ENCODE measurements at regions not wholly inside any gene's neighbourhood (a gene's known extent, or its start where the extent isn't known, plus 50 kb on each side); places are given as distances from the start of the nearest gene placed in this dataset.

DNA sequence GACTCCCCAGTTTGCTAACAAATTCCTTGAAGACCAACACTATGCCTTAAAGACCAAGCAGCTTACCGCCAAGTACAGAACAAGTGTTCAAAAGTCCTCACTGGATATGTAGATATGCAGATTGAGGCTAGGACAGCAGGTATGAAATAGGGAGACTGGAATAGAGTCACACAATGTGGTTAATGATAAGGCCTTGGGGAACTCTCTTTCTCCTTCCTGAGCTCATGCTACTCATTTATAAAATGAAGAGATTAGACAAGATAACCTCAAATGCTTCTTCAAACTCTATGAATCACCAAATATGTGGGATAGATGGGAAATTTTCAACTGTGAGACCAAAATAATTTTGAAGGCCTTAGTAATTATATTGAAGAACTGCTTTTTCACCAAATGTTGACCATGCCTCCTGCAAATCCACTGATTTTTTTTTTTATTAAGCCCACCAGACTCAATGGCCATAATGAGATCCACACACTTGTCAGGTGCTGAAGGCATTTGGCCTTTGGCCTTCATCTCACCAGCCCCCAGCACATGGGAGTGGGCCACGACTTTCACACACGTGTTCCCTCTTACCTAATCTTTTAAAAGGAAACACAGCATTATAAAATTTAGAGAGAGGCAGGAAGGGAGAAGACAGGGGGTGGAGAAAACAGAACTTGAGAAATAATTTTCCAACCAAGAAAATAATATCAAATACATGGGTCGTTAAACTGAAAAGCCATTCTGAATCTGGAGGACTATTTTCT lies 181.5 kb downstream of the EN1 start:
- DNase-seq (ENCODE audit: low spot score) = no peak

DNA sequence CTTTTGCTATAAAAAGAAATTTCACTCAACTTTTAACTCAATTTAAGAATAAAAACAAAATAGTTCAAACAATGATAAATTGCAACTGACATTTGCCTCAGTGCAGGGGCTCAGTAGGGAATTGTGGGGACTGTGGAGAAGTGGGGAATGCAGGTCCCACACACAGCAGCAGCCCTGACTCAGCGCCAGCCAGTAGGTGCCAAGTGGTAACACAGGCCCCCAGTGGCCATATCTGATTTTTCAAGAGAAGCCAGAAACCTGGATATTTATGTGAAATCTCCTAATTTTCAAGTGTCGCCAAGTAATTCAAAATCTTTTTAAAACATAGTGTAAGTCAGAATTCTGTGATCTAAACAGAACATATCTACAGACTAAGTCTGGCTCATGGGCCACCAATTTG lies 186.3 kb downstream of the EN1 start:
- no peak for DNase-seq (ENCODE audit: low spot score)

DNA sequence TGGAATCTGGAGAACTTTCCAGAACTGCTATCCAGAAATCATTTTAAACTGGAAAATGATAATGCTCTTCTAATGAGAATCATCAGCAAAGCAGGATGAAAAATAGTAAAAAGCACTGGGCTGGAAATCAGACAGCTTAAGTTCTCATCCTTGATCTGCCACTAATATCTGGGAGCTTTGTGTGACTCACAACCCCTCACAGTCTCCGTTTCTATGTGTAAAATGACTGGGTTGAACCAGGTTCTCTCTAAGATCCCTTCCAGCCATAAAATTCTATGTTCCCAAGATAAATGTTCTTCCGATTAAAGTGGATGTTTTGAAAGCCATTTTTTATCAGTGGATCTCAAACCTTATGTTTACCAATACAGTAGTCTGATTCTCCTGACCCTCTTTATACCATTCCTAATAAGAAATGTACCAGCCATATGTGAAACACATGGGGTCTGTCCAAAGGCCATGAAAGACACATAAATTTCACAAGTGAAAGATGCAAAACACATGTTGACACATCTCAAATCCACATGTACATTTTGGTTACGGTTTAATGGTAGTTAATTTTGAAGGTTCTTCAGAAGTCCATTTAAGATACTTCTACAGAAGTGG lies 188.8 kb downstream of the EN1 start:
- DNase-seq (ENCODE audit: low spot score) = no peak

DNA sequence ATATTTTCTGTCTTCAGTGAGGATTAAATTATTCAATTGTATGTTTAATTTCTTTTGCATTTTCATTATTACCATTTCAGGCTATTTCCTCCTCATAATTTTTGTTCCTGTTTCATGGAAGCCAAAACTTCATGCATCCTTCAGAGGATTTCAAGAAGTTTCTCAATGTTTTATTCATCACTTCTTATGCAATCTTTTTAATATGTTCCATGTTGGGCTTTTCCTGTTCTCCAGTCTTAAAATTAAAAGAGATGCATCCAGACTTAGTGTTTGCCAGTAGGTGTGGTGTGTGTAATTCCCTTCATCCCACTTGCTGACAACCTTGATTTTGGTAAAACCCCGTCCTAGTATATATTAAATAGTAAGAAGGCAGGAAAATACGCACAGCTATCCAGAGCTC lies 190.0 kb downstream of the EN1 start:
- no peak for DNase-seq (ENCODE audit: low spot score)

DNA sequence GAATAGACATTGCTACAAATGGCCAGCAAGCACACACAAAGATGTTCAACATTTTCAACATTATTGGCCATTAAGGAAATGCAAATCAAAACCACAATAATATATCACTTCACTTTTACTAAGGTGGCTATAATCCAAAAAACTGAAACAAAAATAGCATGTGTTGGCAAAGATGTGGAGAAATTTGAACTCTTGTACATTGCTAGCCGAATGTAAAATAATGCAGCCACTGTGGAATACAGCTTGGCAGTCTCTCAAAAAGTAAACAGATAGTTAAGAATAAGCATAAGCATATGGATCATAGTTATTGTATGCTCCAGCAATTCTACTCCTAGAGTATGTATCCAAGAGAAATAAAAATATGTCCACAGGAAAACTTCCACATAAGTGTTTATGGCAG lies 192.5 kb downstream of the EN1 start:
- DNase-seq (ENCODE audit: low spot score) = no peak

DNA sequence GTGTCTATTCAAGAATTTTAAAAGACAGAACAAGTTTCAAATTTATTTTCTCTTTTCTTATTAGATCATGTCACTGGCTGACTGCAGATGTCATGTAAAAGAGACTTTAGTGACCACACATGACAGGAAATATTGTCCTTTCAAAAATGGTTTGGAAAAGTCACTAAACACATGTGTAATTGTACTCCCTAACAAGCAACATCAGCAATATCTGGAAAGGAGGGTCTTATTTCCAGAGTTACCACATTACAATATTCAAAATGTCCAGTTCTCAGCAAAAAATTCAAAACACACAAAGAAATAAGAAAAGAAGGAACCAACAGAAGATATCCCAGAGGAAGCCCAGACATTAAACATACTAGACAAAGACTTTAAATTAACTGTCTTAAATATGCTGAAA lies 197.1 kb downstream of the EN1 start:
- DNase-seq (ENCODE audit: low spot score) = no peak

DNA sequence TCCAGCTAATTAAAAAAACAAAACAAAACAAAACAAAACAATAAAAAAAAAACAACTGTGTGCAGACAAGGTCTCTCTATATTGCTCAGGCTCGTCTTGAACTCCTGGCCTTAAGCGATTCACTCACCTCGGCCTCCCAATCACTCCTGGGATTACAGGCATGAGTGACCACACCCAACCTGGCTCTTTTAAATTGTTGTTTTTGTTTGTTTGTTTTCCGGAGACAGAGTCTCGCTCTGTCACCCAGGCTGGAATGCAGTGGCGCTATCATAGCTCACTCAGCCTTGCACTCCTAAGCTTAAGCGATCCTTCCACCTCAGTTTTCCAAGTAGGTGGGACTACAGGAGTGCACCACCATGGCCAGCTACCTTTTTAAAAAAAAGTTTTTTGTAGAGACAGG lies 201.6 kb downstream of the EN1 start:
- no peak for DNase-seq (ENCODE audit: low spot score)

DNA sequence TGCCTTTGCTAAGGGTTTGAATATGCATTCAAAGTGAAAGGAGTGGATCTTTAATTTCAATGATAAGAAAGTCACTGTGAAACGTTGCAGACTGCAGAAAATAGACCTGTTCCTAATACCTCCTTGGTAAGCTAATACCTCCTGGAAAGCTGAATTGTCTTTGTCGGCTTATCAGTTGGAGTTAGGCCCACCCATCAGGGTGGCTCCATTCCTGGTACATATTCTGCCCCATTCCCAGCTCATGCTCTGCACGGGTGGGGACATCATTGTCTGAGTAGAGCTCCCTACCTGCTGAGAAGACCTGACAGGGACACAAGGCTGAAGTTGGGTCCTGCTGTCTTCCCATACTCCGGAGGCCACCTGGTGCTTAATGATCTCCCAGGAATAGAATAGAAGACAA lies 203.3 kb downstream of the EN1 start:
- DNase-seq (ENCODE audit: low spot score) = no peak

DNA sequence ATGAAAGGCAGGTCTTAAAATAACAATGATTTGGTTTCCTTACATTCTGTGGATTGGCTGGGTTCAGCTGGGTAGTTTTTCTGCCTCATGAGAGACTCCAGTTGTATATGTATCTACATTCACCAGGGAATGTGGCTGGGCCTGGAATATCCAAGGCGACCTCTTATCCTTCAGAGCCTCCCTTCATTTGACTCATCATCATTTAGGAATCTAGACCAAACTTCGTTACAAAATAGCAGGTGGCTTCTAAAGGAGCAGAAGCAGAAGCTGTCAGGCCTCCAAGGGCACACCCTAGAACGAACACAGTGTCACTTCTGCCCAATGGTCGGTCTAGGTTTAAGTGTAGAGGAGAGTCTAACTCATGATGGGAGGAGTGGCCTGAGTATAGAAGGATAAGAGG lies 204.2 kb downstream of the EN1 start:
- DNase-seq (ENCODE audit: low spot score) = no peak

DNA sequence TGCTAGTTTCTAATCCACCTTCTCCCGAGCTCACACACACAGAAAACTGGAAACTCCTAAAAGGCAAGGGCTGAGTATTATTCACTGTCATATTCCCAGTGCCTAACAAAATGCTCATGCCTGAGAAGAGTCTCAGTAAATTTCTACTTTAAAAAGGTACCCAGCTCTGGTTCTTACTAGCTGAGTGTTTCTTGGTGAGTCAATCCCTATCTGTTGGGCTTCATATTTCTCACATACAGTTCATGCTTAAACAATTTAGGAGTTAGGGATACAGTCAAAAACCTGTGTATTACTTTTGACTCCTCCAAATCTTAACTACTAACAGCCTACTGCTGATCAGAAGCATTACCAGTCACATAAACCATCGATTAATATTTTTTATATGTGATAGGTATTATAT lies 204.9 kb downstream of the EN1 start:
- no peak for DNase-seq (ENCODE audit: low spot score)

DNA sequence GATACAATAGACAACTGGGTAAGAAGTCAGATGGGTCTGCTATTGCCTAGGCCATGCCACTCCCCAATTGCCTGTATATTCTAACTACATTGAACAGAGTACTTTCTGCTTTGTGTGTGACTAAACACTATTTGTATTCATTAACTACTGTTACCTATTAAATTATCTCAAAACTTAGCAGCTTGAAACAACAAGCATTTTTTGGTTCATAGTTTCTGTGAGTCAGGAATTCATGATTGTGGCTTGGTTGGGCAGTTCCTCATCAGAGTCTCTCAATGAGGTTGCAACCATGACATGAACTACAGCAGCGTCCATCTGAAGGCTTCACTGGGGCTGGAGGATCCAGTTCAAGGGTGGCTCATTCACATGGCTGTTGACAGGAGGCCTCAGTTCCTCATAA lies 205.7 kb downstream of the EN1 start:
- DNase-seq (ENCODE audit: low spot score) = no peak

DNA sequence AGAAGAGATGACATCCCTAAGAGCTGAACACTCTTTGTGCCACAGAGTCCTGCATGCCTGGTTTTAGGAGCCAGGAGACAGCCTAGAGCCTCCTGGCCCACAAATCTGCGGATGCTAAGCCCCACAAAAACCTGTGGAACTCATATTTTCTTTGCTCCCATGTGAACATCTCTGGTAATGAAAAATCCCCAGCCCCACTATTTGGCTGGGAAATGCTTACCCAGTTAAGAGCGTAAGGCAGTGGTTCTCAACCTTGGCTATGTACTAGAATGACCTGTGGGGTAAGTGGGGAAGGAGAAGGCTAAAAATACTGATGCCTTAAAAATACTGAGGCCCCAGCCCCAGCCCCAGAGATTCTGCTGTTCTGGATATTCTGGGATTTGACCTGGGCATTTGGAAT lies 208.1 kb downstream of the EN1 start:
- no peak for DNase-seq (ENCODE audit: low spot score)

DNA sequence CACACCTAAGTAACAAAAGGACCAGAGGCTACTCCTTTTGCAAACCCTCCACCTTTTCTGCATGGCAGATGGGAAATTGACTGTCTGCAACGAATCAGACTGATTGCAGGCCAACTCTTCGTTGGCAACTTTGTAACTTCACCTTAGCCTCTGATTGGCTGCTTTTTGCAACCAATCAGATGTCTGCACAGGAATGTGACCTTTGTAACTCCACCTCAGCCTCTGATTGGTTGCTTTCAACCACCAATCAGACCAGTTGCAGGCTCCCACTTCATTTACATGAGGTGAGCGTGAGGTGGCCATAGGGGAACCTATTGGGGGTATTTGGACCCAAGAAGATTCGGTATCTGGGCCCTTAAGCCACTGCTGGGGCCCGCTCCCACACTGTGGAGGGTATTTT lies 209.0 kb downstream of the EN1 start:
- DNase-seq (ENCODE audit: low spot score) = no peak

DNA sequence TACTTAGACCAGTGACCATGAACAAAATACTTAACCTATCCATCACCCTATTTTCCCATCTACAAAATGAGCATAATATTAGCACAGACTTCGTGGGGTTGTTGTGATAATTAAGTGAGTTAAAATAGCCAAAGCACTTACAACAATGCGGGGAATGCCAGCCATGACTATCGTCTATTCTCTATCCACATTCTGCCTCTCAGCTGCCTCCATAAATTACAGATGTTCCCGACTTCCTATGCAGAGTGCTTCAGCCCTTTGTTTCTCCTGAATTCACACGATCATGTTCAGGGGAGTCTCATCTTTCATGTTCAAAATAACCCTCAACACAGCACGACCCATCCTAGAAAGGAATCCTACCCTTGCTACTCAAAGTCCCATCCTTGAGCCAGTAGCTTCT lies 211.6 kb downstream of the EN1 start:
- DNase-seq (ENCODE audit: low spot score) = no peak

DNA sequence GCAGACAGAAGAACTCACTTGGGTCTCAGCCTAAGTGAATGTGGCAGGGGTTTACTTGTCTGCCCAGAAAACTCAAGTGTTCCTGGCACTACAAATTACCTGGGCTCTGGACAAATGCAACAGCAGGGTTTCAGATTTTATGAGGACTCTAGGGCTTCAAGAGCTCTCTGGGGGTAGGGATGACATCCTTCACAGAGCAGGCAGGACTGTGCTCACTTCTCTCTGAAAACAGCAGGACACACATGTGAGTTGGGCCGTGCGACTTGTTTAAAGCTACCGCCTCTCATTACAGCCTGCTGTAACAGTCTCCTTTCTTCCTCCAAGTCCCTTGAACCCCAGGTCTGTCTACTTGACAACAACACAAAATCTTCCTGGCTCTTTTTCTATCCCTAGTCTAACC lies 212.6 kb downstream of the EN1 start:
- no peak for DNase-seq (ENCODE audit: low spot score)

DNA sequence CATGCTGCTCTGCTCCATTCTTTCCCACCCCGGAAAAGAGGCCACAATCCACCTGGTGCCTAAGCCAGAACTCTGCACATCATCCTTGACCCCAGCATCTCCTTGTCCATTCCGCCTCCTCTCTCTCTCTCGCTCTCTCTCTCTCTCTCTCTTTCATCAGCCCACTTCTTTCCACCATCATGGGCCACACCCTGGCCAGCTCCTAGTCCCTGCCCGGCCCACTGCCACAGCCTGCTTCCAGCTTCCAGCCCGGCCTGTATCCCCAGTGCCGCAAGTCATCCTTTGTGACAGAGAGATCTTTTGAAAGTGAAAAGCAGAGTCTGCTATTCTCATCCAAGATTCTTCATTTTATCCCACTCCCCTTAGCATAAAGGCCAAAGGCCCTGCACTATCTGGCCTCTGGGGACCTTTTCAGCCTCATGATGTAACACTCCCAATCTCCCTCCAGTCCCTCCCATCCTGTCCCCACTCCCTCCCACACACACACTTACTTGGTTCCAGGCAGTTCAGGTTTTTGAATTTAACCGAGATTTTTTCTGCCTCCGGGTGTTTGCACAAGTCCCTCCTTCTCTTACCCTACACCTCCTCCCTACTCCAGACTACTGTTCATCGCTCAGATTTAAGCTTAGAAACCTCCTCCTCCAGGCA lies 214.0 kb downstream of the EN1 start:
- no peak for DNase-seq (ENCODE audit: low spot score)

DNA sequence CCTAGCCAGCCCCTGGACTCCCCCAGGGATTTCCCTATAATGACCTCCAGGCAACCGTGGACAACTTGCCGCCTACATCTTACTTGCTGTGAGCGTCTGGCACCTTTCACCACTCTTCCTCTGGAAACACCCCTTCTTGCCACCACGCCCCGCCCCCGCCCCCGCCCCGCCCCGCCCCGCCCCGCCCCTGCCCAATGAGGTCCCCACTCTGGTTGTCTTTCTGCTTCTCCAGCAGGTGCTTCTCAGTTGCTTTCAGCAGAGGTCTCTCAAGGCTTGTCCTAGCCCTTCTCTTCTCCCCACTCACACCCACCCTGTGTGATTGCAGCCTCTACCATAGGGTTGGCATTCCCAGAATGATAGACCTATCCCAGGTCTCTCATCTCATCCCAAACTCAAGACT lies 214.5 kb downstream of the EN1 start:
- DNase-seq (ENCODE audit: low spot score) = no peak

DNA sequence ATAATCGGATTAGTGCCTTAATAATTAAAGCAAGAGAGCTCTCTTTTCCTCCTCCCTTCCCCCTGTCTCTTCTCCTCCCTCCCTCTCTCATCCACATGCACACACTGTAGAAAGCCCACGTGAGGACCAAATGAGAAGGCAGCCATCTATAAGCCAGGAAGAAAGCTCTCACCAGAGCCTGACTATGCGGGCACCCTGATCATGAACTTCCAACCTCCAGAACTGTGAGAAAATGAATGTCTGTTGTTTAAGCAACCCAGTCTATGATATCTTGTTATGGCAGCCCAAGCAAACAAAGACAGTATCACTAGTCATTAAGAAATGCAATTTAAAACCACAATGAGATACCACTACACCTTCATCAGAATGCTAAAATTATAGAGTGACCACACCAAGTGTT lies 220.3 kb downstream of the EN1 start:
- no peak for DNase-seq (ENCODE audit: low spot score)

DNA sequence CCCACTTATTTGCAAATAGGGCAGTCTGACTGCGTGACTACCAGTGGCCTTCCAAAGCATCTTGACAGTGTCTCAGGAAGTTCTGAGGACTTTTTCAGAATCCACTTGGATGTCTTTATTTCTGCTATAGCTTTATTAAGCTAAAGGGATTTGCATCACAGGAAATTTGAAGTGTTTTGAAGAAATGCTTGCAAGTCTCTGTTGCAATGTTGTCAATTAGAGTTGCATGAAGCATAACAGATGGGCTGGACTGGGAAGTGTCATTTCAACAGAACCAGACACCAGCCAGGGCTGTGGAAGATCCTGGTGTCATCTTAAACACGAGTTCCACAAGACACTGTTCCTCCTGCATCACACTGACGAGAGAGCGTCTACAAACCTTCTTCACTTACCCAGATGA lies 224.5 kb downstream of the EN1 start:
- no peak for DNase-seq (ENCODE audit: low spot score)

DNA sequence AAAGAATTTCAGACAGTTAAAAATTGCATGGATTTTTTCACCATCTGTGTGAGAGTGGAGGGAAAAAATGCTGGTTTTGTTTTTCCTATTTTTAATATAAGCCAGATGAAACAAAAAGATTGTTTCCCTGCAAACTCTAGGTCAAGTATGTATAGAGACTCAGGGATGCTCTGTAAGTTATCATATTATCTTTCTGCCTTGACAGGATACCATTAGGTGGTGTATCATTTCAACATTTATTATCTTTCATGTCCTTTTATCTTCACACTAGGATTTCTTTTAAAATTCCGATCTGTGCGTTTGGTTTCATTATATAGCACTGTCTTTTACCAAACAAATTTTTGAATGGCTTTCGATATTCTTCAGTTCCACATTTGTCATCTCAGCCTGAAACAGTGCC lies 225.3 kb downstream of the EN1 start:
- no peak for DNase-seq (ENCODE audit: low spot score)

DNA sequence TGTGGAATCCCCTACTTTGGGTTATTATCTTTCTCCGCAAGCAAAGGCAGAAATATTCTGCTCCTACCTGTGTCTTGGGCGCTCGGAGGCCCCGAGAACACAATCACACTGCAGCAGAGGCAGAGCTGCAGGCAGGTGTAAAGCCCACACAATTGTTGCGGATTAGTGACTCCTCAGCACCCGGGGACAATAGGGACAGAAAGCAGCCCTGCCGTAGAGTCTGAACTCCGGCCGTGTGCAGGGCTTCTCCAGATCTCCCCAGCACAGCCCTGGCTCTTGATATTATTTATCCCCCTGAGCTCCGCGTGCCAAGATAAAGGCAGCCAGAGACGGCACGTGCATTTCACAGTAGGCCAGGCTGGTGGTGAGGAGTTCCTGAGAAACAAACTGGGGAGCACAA lies 229.2 kb downstream of the EN1 start:
- DNase-seq (ENCODE audit: low spot score) = no peak

DNA sequence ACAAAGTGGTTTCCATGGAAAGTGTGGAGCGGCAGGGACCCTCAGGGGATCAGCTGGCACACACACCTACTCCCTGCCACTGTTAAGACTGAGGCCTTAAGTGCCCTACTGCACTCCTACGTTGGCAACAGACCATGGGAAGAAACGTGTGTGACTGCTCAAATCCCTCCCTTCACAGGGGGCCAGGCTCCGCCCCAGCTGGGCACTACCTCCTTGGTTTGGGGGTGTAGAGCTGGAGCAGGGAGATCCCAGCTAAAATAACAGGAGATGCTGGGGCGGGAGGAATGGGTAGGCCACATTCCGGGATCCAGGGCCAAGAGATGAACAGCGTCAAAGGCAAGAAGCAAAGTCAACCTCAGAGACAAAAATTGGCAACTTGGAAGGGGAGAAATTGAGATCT lies 231.0 kb downstream of the EN1 start:
- no peak for DNase-seq (ENCODE audit: low spot score)

DNA sequence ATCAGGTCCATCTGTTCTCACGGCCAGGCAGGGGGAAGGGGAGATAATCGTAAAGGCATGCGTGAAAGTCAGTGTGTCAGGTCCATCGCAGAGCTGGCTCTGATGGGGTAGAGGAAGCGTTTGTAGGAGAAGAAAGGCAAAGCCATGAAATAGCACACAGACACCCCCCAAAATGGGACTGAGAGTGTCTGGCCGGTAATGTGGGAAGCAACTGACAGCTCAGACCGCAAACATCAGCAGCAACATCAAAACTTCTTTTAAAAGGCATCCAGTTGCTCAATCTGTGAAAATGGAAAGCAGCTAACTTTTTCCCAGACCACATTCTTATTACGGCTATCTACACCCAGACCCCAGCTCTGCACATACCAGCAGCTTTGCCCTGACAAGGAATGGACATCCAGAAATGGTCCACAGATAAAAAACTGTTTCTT lies 232.6 kb downstream of the EN1 start:
- DNase-seq (ENCODE audit: low spot score) = no peak

DNA sequence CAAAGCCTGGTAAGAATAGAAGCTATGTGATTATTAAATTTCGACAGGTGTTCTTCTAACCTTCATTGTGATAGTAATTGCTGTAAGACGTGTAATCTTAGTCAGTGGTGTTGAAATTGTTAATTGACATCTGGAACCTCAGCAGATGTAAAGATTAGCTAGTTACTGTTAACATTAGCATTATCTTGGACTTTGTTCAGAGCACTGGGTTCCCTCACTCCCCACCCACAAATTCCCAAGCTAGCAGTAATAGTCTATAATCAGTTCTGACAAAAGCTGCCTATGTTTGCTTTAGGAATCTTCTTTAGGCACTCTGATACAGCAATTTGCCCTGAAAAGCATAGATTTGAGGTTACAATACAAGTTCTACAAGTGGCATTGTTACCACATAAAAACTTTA lies 233.7 kb downstream of the EN1 start:
- DNase-seq (ENCODE audit: low spot score) = no peak
